Prostate gland (tissue), 2 donors: ENCODE measurements at regions not wholly inside any gene's neighbourhood (a gene's known extent, or its start where the extent isn't known, plus 50 kb on each side); places are given as distances from the start of the nearest gene placed in this dataset.

Source experiments
- POLR2A ChIP-seq: fragments of 450-650 bp; IDR thresholded peaks from one replicate; pipeline ENCODE4 v1.6.1; 2016; ENCODE audit warnings: antibody characterized with exemption, mild to moderate bottlenecking
- POLR2AphosphoS5 ChIP-seq: sonication (generic); formaldehyde crosslinking; IDR thresholded peaks from one replicate; pipeline ENCODE4 v1.6.1; 2017; ENCODE audit warnings: antibody characterized with exemption
- TF ChIP-seq, protein P1 (sequence below), 4 experiments: fragments of 200-600 bp in 2 of 4; fragments of 450-650 bp in 2 of 4; sonication (generic) in 2 of 4; IDR thresholded peaks; 1 replicate in 3 of 4; 2 replicates in 1 of 4; pipeline ENCODE4 v1.5.1; 2016 to 2019; ENCODE audit warnings: antibody characterized with exemption in 4 of 4, mild to moderate bottlenecking in 2 of 4, moderate library complexity in 2 of 4

- TF ChIP-seq POLR2AphosphoS5 (no peak), POLR2A (no peak)
- TF ChIP-seq, protein P1, sequence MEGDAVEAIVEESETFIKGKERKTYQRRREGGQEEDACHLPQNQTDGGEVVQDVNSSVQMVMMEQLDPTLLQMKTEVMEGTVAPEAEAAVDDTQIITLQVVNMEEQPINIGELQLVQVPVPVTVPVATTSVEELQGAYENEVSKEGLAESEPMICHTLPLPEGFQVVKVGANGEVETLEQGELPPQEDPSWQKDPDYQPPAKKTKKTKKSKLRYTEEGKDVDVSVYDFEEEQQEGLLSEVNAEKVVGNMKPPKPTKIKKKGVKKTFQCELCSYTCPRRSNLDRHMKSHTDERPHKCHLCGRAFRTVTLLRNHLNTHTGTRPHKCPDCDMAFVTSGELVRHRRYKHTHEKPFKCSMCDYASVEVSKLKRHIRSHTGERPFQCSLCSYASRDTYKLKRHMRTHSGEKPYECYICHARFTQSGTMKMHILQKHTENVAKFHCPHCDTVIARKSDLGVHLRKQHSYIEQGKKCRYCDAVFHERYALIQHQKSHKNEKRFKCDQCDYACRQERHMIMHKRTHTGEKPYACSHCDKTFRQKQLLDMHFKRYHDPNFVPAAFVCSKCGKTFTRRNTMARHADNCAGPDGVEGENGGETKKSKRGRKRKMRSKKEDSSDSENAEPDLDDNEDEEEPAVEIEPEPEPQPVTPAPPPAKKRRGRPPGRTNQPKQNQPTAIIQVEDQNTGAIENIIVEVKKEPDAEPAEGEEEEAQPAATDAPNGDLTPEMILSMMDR (IDR thresholded peaks at IDR 0.05): no peak
Measured at GRCh38 chr10:94180576-94180975, 182.2 kb downstream of the NOC3L start.
